RWPE1 (cell line): ENCODE measurements at regions not wholly inside any gene's neighbourhood (a gene's known extent, or its start where the extent isn't known, plus 50 kb on each side); places are given as distances from the start of the nearest gene placed in this dataset.

ENCODE experiments used
- CTCF ChIA-PET: fragments of 350-600 bp; sonication (Branson Sonifier 250); formaldehyde crosslinking; extraction: SDS; loops from one replicate; lab custom pipeline; 2021; lab: Yijun Ruan, JAX
- POLR2A ChIA-PET: fragments of 400-600 bp; formaldehyde crosslinking; extraction: SDS; loops from one replicate; lab custom pipeline; 2020; ENCODE audit warnings: antibody characterized with exemption; ENCODE audit not compliant: low non-redundant PET; lab: Yijun Ruan, JAX
- DNase-seq: peaks from one replicate; pipeline ENCODE4 v3.0.0; 2012; ENCODE audit warnings: low spot score
- H3K27ac ChIP-seq: fragments of 450-650 bp; 2 replicates; pipeline ENCODE4 v1.5.1; 2017
- CTCF ChIP-seq: fragments of 450-650 bp; conservative IDR thresholded peaks from 2 replicates; pipeline ENCODE4 v1.5.1; 2017; ENCODE audit warnings: low read depth, mild to moderate bottlenecking

- no peak overlapping the region for H3K27ac ChIP-seq
- ChIA-PET CTCF (interaction anchor here (0.5 to 0.7 kb wide), 5 partner anchors 15 to 825 kb away, joined by 3 to 9 read pairs (median 3); partner anchors contain the start of gene NR2F1-AS1), POLR2A (no interaction called here)
- no peak for TF ChIP-seq CTCF
- DNase-seq: no peak
These were observed 671.9 kb downstream of the NR2F1-AS1 start for GRCh38 chr5:92908952-92909601.

GRCh38 chr5:92907938-92908606 lies 672.9 kb downstream of the NR2F1-AS1 start:
- DNase-seq: no peak
- no peak overlapping the region for H3K27ac ChIP-seq
- no peak for TF ChIP-seq CTCF
- ChIA-PET CTCF (no interaction called here), POLR2A (no interaction called here)

GRCh38 chr5:92906798-92907376 lies 674.1 kb downstream of the NR2F1-AS1 start:
- CTCF ChIA-PET: interaction anchor here (0.6 to 0.8 kb wide), 2 partner anchors 157 to 1078 kb away, joined by 4 read pairs; no protein-coding TSS in a partner anchor

GRCh38 chr5:92904021-92904420 lies 677.0 kb downstream of the NR2F1-AS1 start:
- H3K27ac ChIP-seq: no peak overlapping the region
- DNase-seq: no peak
- CTCF ChIA-PET: interaction anchor here (0.6 to 0.7 kb wide), 3 partner anchors 142 to 751 kb away, joined by 3 to 4 read pairs (median 4); no protein-coding TSS in a partner anchor
- POLR2A ChIA-PET: no interaction called here
- TF ChIP-seq CTCF: no peak

More at GRCh38 chr5:92906798-92907376, 674.1 kb downstream of the NR2F1-AS1 start:
- no peak for DNase-seq
- H3K27ac ChIP-seq: no peak overlapping the region
- POLR2A ChIA-PET: no interaction called here
- TF ChIP-seq CTCF: no peak

- ChIA-PET CTCF (interaction anchor here (0.6 to 1.0 kb wide), 2 partner anchors 15 to 1287 kb away, joined by 3 to 4 read pairs; no protein-coding TSS in a partner anchor), POLR2A (no interaction called here)
- TF ChIP-seq CTCF: no peak
- no peak for DNase-seq
- H3K27ac ChIP-seq: no peak overlapping the region
These were observed 681.4 kb downstream of the NR2F1-AS1 start for GRCh38 chr5:92899611-92900010.

- ChIA-PET CTCF (no interaction called here), POLR2A (no interaction called here)
- H3K27ac ChIP-seq: no peak overlapping the region
- TF ChIP-seq CTCF: no peak
- no peak for DNase-seq
These were observed 684.3 kb downstream of the NR2F1-AS1 start for GRCh38 chr5:92896722-92897121.
